Heart left ventricle (tissue), 16 donors: ENCODE measurements at regions not wholly inside any gene's neighbourhood (a gene's known extent, or its start where the extent isn't known, plus 50 kb on each side); places are given as distances from the start of the nearest gene placed in this dataset.
A peak's percentile ranks its signal among the peaks of the same experiment; 100 is the strongest.

Experiments used
- ATAC-seq, 4 donors: fragments of 200-7000 bp; cut with Tn5 transposase; one replicate each; pipeline ENCODE4 v1.9.1; 2020 to 2022; ENCODE audit warnings: moderate library complexity in 4 of 4, mild to moderate bottlenecking in 3 of 4, moderate number of reproducible peaks in 1 of 4
- DNase-seq, 5 donors: peaks; one replicate each; pipeline ENCODE4 v3.0.0-alpha.2; 2020
- H3K27ac ChIP-seq, 12 donors: fragments of 200-600 bp; sonication (generic) in 4 of 12; one replicate each; pipeline versions ENCODE4 v1.5.0 to v1.8.0; 2016 to 2022; ENCODE audit warnings: mild to moderate bottlenecking in 2 of 12
- H3K27me3 ChIP-seq, 9 donors: fragments of 200-600 bp; sonication (generic) in 2 of 9; one replicate each; pipeline versions ENCODE4 v1.5.1 to v1.8.0; 2016 to 2022; ENCODE audit warnings: mild to moderate bottlenecking in 3 of 9
- H3K36me3 ChIP-seq, 9 donors: fragments of 200-600 bp; sonication (generic) in 2 of 9; one replicate each; pipeline versions ENCODE4 v1.5.0 to v1.8.0; 2018 to 2022; ENCODE audit warnings: mild to moderate bottlenecking in 2 of 9
- H3K4me1 ChIP-seq, 12 donors: fragments of 200-600 bp; sonication (generic) in 4 of 12; one replicate each; pipeline versions ENCODE4 v1.5.0 to v1.8.0; 2016 to 2022; ENCODE audit warnings: mild to moderate bottlenecking in 3 of 12
- H3K4me3 ChIP-seq, 12 donors: fragments of 200-600 bp; sonication (generic) in 4 of 12; one replicate each; pipeline versions ENCODE4 v1.5.0 to v1.8.0; 2017 to 2022; ENCODE audit warnings: mild to moderate bottlenecking in 9 of 12, moderate library complexity in 4 of 12
- H3K9me3 ChIP-seq, 12 donors: fragments of 200-600 bp; sonication (generic) in 4 of 12; one replicate each; pipeline versions ENCODE4 v1.5.0 to v1.8.0; 2016 to 2022; ENCODE audit warnings: mild to moderate bottlenecking in 1 of 12
- CTCF ChIP-seq, 12 donors: fragments of 200-600 bp; sonication (generic) in 4 of 12; IDR thresholded peaks; one replicate each; pipeline versions ENCODE4 v1.5.0 to v1.8.0; 2018 to 2022; ENCODE audit warnings: antibody characterized with exemption in 12 of 12, mild to moderate bottlenecking in 5 of 12
- POLR2A ChIP-seq, 2 donors: fragments of 450-650 bp; IDR thresholded peaks; one replicate each; pipeline ENCODE4 v1.6.1; 2017; ENCODE audit warnings: antibody characterized with exemption in 2 of 2, mild to moderate bottlenecking in 2 of 2, moderate library complexity in 2 of 2
- WGBS, 4 donors: extraction: QIAGEN DNeasy Blood & Tissue Kit in 2 of 4; methylation state at CpG; one replicate each; pipeline versions ENCODE4 v1.1.5 to v1.1.7; 2013 to 2018; 5-methylcytosine and 5-hydroxymethylcytosine counted together
- intact Hi-C, 10 donors: fragments of 100-400 bp; cut with DNase I; formaldehyde crosslinking; loops; one replicate each; pipeline versions ENCODE4 v1.11.1 to v1.14.2; 2022
- donor health status: ischemic (EF 13 %, LVEDD 7.1; RV severe dilation, severe dysfunction).
- donor health status: healthy with polysubstance abuse.
- donor health status: DM: no; HTN: yes; CAD: no.
- donor health status: DM: no; HTN: no; CAD: no.
- donor health status: ischemic (EF 25% LVEDD 6.9; RV normal size, moderate dysfunction).
- donor health status: ischemic (EF 25% LVEDD 5.7; RV mildly dilated, moderate dysfunction).
- donor health status: healthy.
- donor health status: DM: yes; HTN: yes; CAD: no.
- donor health status: ischemic (EF 35%, LVEDD 5.7; RV mildly dilated, moderate dysfunction).
- donor health status: nonischemic (EF 11% LVEDD 7.7; RV severe dilation, severe dysfunction).
- donor health status: DM: yes; HTN: yes; CAD: no.
- donor health status: PGD.
- donor health status: ischemic (EF 29% LVEDD 5.4; RV normal size, mild dysfunction).
- donor health status: nonischemic (EF 23%, LVEDD 6.1; RV moderate dilation, normal function).

DNA sequence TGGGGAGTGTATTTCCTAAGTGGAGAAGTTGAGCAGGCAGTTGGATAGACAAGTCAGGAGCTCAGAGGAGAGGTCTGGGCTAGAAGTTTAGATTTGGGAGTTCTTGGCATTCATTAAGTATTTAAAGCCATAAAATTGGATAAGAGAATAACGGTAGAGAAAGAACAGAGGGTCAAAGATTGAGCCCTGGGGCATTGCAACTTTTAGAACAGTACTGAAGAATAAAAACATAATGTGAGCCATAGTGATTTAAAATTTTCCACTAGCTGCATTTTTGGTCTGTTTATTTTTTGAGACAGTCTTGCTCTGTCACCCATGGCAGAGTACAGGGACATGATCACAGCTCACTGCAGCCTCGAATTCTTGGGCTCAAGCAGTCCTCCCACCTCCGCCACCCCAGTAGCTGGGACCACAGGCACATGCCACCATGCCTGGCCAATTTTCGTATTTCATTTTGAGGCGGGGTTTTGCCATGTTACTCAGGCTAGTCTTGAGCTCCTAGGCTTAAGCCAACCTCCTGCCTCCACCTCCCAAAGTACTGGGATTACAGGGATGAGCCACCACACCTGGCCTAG lies 85.9 kb upstream of the SOX13 start:
- ATAC-seq: peak in 1 of 4 donors; percentile 16
- 80 to 88% (median 84%) methylated on average over 5 of the region's 5 CpGs for whole genome bisulfite sequencing, 4 donors
- Histone ChIP-seq H3K4me1 (no peaks in the 10 kb centered on the region), H3K36me3 (no peaks in the 10 kb centered on the region), H3K4me3 (no peak overlapping the region), H3K9me3 (no peaks in the 10 kb centered on the region), H3K27ac (peak overlapping the region in 5 of 12 donors; percentile 1 to 50 (median 13)), H3K27me3 (no peaks in the 10 kb centered on the region)
- intact Hi-C loops: loop anchor here in 1 of 10 donors (5.0 kb wide), 1 partner anchor 55 kb away; no protein-coding TSS in a partner anchor
- TF ChIP-seq CTCF (IDR thresholded peaks at IDR 0.05): no peak
- TF ChIP-seq POLR2A (IDR thresholded peaks at IDR 0.05): no peak
- no peak for DNase-seq

- WGBS, 4 donors: 73 to 79% (median 74%) methylated on average over 8 of the region's 8 CpGs
- Histone ChIP-seq H3K36me3 (no peaks in the 10 kb centered on the region), H3K4me1 (peaks cover 0 to 7% (median 0%) of the 10 kb centered on the region in 12 donors), H3K27me3 (no peaks in the 10 kb centered on the region), H3K27ac (no peak overlapping the region), H3K4me3 (no peak overlapping the region), H3K9me3 (no peaks in the 10 kb centered on the region)
- intact Hi-C loops: no loop called here
- DNase-seq (no peak), ATAC-seq (no peak)
- TF ChIP-seq CTCF (IDR thresholded peaks at IDR 0.05): no peak
- no peak for TF ChIP-seq POLR2A (IDR thresholded peaks at IDR 0.05)
These were observed 82.8 kb upstream of the SOX13 start for GRCh38 chr1:203990118-203990517.

DNA sequence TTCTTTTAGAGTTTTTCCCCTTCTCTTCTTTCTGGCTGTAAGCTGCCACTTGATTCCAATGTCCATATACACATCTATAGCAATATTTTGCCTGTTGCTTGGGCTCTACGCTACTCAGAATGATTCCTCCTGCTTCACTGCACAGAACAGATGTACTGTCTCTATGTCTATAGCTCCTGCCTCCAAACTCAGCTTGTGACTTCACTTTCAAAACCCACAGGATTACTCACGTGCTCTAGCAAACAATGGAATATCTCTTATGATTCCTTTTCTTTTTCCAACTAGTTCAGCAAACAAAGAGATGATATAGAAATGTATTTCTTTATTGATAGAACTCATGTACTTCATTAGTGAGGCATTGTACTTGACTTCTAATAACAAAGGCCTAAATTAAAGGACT lies 80.5 kb upstream of the SOX13 start:
- Histone ChIP-seq H3K9me3 (no peaks in the 10 kb centered on the region), H3K4me1 (peaks cover 0 to 26% (median 11%) of the 10 kb centered on the region in 12 donors), H3K27ac (no peak overlapping the region), H3K36me3 (no peaks in the 10 kb centered on the region), H3K4me3 (no peak overlapping the region), H3K27me3 (no peaks in the 10 kb centered on the region)
- DNase-seq (no peak), ATAC-seq (no peak)
- 77 to 85% (median 80%) methylated on average over 2 of the region's 2 CpGs for WGBS, 4 donors
- intact Hi-C loops: no loop called here
- no peak for TF ChIP-seq POLR2A (IDR thresholded peaks at IDR 0.05)
- no peak for TF ChIP-seq CTCF (IDR thresholded peaks at IDR 0.05)

- ATAC-seq: no peak
- Histone ChIP-seq H3K4me1 (peaks cover 0 to 29% (median 11%) of the 10 kb centered on the region in 12 donors), H3K36me3 (no peaks in the 10 kb centered on the region), H3K27me3 (no peaks in the 10 kb centered on the region), H3K27ac (no peak overlapping the region), H3K4me3 (no peak overlapping the region), H3K9me3 (no peaks in the 10 kb centered on the region)
- TF ChIP-seq CTCF (IDR thresholded peaks at IDR 0.05): no peak
- WGBS, 4 donors: 90 to 97% (median 93%) methylated on average over 5 of the region's 5 CpGs
- intact Hi-C loops: no loop called here
- DNase-seq: no peak
These were observed 79.7 kb upstream of the SOX13 start for GRCh38 chr1:203993256-203993655.
